ENCODE measurements at regions not wholly inside any gene's neighbourhood (a gene's known extent, or its start where the extent isn't known, plus 50 kb on each side); places are given as distances from the start of the nearest gene placed in this dataset.

DNA sequence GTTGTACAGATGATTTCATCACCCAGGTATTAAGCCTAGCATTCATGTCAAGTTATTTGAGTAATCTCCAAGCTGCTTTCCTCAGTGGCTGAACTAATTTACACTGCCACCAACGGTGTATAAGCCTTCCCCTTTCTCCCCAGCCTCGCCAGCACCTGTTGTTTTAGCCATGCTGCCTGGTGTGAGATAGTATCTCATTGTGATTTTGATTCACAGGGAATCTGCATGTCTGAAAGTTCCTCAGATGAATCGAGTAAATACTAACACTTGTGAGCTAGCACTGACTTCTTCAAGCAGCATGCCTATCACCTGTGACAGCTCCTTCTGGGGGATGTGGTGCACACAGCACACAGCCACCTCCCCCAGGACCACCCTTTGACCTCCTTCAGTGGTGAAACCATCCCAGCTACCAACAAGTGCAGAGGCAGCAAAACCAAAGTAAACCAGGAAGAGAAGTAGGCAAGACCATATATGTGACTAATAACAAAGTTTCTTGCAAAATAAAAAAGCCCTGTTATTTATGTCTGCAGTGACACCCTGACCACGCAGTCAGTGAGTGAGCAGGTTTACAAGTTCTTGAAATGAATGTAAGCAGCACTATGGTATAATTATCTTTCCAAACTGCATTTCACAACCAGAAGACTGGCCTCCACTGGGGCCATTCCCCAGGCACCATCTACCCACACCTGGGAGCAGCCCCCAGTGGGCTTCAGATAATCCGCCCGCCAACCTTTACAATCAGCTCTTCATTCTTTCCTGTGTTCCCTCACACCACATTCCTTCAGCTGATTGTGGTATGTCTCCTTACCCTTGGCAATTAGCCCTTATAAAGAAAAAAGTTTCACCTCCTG, 173.8 kb downstream of the ETS2 start:
- H3K4me1 ChIP-seq (replicated peaks) = no peaks in the 10 kb centered on the region
- 62% methylated on average over 6 of the region's 6 CpGs for WGBS
- peaks cover 7% of the 10 kb centered on the region for H3K27me3 ChIP-seq (replicated peaks; ENCODE audit: insufficient read depth)
- H3K36me3 ChIP-seq = no peaks in the 10 kb centered on the region
- no peaks in the 10 kb centered on the region for H3K9me3 ChIP-seq
- TF ChIP-seq POLR2A (IDR thresholded peaks at IDR 0.05) (no peak), POLR2AphosphoS5 (IDR thresholded peaks at IDR 0.05) (no peak)
- TF ChIP-seq, protein P1, sequence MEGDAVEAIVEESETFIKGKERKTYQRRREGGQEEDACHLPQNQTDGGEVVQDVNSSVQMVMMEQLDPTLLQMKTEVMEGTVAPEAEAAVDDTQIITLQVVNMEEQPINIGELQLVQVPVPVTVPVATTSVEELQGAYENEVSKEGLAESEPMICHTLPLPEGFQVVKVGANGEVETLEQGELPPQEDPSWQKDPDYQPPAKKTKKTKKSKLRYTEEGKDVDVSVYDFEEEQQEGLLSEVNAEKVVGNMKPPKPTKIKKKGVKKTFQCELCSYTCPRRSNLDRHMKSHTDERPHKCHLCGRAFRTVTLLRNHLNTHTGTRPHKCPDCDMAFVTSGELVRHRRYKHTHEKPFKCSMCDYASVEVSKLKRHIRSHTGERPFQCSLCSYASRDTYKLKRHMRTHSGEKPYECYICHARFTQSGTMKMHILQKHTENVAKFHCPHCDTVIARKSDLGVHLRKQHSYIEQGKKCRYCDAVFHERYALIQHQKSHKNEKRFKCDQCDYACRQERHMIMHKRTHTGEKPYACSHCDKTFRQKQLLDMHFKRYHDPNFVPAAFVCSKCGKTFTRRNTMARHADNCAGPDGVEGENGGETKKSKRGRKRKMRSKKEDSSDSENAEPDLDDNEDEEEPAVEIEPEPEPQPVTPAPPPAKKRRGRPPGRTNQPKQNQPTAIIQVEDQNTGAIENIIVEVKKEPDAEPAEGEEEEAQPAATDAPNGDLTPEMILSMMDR (IDR thresholded peaks at IDR 0.05) = no peak
- H3K4me3 ChIP-seq = no peak overlapping the region
- H3K27ac ChIP-seq = no peak overlapping the region
- DNase-seq (ENCODE audit: low spot score) = no peak
- intact Hi-C loops (cut with DNase I) = no loop called here

DNA sequence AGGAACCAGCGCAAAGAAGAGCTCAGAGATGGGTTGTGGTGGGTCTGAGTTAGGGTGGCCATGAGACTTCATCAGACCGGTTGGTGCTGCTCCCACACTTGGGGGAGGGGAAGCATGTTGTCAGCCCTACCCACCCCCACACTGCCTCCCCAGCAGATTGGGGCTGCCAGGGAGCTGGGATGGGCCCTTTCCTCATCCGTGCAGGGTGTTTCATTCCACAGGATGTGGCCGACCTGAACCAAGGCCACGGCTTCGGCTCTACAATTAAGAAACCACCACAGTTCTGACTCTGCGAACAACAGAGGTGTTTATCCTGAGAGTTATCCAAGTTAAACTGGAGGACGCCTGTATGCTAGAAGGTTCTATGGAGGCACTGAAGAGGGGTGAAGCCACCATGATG, 171.2 kb downstream of the ETS2 start:
- DNase-seq (ENCODE audit: low spot score) = no peak
- Histone ChIP-seq H3K4me3 (no peak overlapping the region), H3K27me3 (replicated peaks; ENCODE audit: insufficient read depth) (peaks cover 6% of the 10 kb centered on the region), H3K9me3 (no peaks in the 10 kb centered on the region), H3K36me3 (no peaks in the 10 kb centered on the region), H3K4me1 (replicated peaks) (no peaks in the 10 kb centered on the region), H3K27ac (no peak overlapping the region)
- TF ChIP-seq, protein P1 (IDR thresholded peaks at IDR 0.05) = no peak
- intact Hi-C loops (cut with DNase I) = no loop called here
- 97% methylated on average over 8 of the region's 8 CpGs for WGBS

DNA sequence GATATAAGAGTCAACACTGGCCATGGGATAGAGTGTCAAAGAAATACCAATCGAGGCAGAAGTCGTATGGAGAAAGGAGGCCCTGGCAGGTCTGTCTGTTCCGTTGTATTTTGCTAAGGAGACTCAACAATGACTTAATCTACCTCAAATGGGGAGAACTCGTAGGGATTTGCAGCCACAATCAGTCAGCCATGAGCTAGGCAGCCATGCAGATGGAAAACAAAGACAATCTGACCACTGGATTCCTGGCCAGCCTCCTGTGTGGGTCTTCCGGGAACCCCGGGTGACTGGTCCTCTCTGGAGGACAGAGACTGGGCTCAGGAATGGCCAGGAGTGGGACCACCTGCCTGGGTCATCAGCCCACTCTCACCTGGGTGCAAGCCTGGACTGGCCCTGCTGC, 167.8 kb downstream of the ETS2 start:
- Histone ChIP-seq H3K4me3 (no peak overlapping the region), H3K36me3 (no peaks in the 10 kb centered on the region), H3K4me1 (replicated peaks) (no peaks in the 10 kb centered on the region), H3K9me3 (no peaks in the 10 kb centered on the region), H3K27ac (no peak overlapping the region), H3K27me3 (replicated peaks; ENCODE audit: insufficient read depth) (no peaks in the 10 kb centered on the region)
- DNase-seq (ENCODE audit: low spot score) = no peak
- intact Hi-C loops (cut with DNase I) = no loop called here
- WGBS = 97% methylated on average over 6 of the region's 6 CpGs
- TF ChIP-seq, protein P1 (IDR thresholded peaks at IDR 0.05) = no peak
- no peak for TF ChIP-seq POLR2A (IDR thresholded peaks at IDR 0.05)
- TF ChIP-seq POLR2AphosphoS5 (IDR thresholded peaks at IDR 0.05) = no peak

DNA sequence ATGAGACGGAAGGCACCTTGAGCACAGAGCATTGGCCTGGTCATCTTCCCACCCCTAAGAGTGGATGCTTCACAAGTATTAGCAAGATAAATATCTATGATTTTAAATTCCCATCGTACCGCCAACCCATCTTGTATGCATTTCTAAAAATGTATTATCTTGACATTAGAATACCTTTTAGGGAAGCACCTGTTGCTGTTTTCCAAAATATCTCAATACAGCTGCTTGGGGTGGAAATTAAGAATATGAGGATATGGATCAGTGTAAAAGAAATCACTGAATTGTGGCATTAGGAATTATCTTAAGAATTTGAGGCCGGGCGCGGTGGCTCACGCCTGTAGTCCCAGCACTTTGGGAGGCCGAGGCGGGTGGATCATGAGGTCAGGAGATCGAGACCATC, 166.3 kb downstream of the ETS2 start:
- H3K27me3 ChIP-seq (replicated peaks; ENCODE audit: insufficient read depth) = no peaks in the 10 kb centered on the region
- no peak for DNase-seq (ENCODE audit: low spot score)
- H3K4me3 ChIP-seq = no peak overlapping the region
- intact Hi-C loops (cut with DNase I) = no loop called here
- no peaks in the 10 kb centered on the region for H3K36me3 ChIP-seq
- H3K27ac ChIP-seq = no peak overlapping the region
- WGBS = over 99% methylated on average over 10 of the region's 10 CpGs
- no peaks in the 10 kb centered on the region for H3K4me1 ChIP-seq (replicated peaks)
- no peaks in the 10 kb centered on the region for H3K9me3 ChIP-seq
- TF ChIP-seq POLR2AphosphoS5 (IDR thresholded peaks at IDR 0.05) = no peak
- no peak for TF ChIP-seq POLR2A (IDR thresholded peaks at IDR 0.05)
- TF ChIP-seq, protein P1 (IDR thresholded peaks at IDR 0.05) = no peak

DNA sequence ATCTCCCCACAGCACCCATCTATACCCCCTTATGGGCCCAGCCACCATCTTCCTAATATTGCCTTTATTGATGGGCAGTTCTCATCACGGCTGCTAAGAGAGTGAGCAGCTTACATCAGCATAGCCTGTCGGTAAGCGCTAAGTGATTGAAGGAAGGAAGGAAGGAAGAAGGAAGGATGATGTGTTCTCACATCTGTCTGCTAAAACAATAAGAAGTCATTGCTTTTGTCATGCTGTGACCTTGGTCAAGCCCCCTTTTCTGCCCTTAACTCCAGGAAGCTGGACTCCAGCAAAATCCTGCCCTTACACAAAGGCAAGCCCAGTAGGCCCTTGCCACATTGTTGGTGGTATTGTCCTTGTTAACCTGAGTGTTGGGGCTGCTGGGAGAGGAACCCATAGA, 165.0 kb downstream of the ETS2 start:
- Histone ChIP-seq H3K27me3 (replicated peaks; ENCODE audit: insufficient read depth) (no peaks in the 10 kb centered on the region), H3K9me3 (no peaks in the 10 kb centered on the region), H3K36me3 (no peaks in the 10 kb centered on the region), H3K27ac (no peak overlapping the region), H3K4me1 (replicated peaks) (no peaks in the 10 kb centered on the region), H3K4me3 (no peak overlapping the region)
- WGBS = 90% methylated on average over 3 of the region's 3 CpGs
- intact Hi-C loops (cut with DNase I) = no loop called here
- TF ChIP-seq, protein P1 (IDR thresholded peaks at IDR 0.05) = no peak
- TF ChIP-seq POLR2A (IDR thresholded peaks at IDR 0.05) (no peak), POLR2AphosphoS5 (IDR thresholded peaks at IDR 0.05) (no peak)
- DNase-seq (ENCODE audit: low spot score) = no peak

Data from prostate gland (tissue), 2 donors.